ENCODE measurements at regions not wholly inside any gene's neighbourhood (a gene's known extent, or its start where the extent isn't known, plus 50 kb on each side); places are given as distances from the start of the nearest gene placed in this dataset.

GRCh38 chr2:74747411-74748080 lies 86.4 kb upstream of the HK2 start:
- FAIRE-seq: no peak
- H3K4me2 ChIP-seq (ENCODE audit: low read length): no peak overlapping the region
- TF ChIP-seq EZH2 (IDR thresholded peaks at IDR 0.05; ENCODE audit: insufficient read depth, low read length) (no peak), CTCF (IDR thresholded peaks at IDR 0.05; ENCODE audit: insufficient read depth, low read depth, low read length) (no peak)
- H3K79me2 ChIP-seq (ENCODE audit: insufficient read depth, low read length): no peaks in the 10 kb centered on the region
- Mint-ChIP-seq H3K27ac (ENCODE audit: unreplicated experiment) (no peak overlapping the region), H3K4me3 (ENCODE audit: unreplicated experiment) (no peak overlapping the region), H3K27me3 (ENCODE audit: low read depth, unreplicated experiment) (peaks cover 4% of the 10 kb centered on the region), H3K4me1 (ENCODE audit: low read depth, unreplicated experiment) (peaks cover 11% of the 10 kb centered on the region), H3K36me3 (ENCODE audit: low read depth, unreplicated experiment) (no peaks in the 10 kb centered on the region), H3K9me3 (ENCODE audit: unreplicated experiment) (peaks cover 2% of the 10 kb centered on the region)
- no peaks in the 10 kb centered on the region for H4K20me1 ChIP-seq (ENCODE audit: insufficient read depth, low read length)
- H3K9me3 ChIP-seq (ENCODE audit: insufficient read depth, low read depth, low read length): no peaks in the 10 kb centered on the region
- H3K36me3 ChIP-seq (ENCODE audit: insufficient read depth, low read length): no peaks in the 10 kb centered on the region
- no peaks in the 10 kb centered on the region for H3K27me3 ChIP-seq (ENCODE audit: insufficient read depth, low read length)
- no peak overlapping the region for H3K9ac ChIP-seq (ENCODE audit: low read length)
- no peak overlapping the region for H2AFZ ChIP-seq (ENCODE audit: low read depth, low read length)
- peak; percentile 14 for DNase-seq (ENCODE audit: low read depth)
- H3K27ac ChIP-seq (ENCODE audit: low read depth, low read length): no peak overlapping the region
- H3K4me1 ChIP-seq (ENCODE audit: insufficient read depth, low read length): no peaks in the 10 kb centered on the region
- no peak overlapping the region for H3K4me3 ChIP-seq (ENCODE audit: insufficient read depth, low read depth, low read length)

GRCh38 chr2:74748665-74749064 lies 85.3 kb upstream of the HK2 start:
- H3K27me3 Mint-ChIP-seq (ENCODE audit: low read depth, unreplicated experiment): peaks cover 4% of the 10 kb centered on the region
- Histone ChIP-seq H3K27me3 (ENCODE audit: insufficient read depth, low read length) (no peaks in the 10 kb centered on the region), H3K27ac (ENCODE audit: low read depth, low read length) (no peak overlapping the region), H3K4me1 (ENCODE audit: insufficient read depth, low read length) (no peaks in the 10 kb centered on the region), H4K20me1 (ENCODE audit: insufficient read depth, low read length) (no peaks in the 10 kb centered on the region), H3K9ac (ENCODE audit: low read length) (no peak overlapping the region), H2AFZ (ENCODE audit: low read depth, low read length) (no peak overlapping the region), H3K79me2 (ENCODE audit: insufficient read depth, low read length) (no peaks in the 10 kb centered on the region), H3K4me2 (ENCODE audit: low read length) (no peak overlapping the region), H3K4me3 (ENCODE audit: insufficient read depth, low read depth, low read length) (no peak overlapping the region), H3K9me3 (ENCODE audit: insufficient read depth, low read depth, low read length) (no peaks in the 10 kb centered on the region), H3K36me3 (ENCODE audit: insufficient read depth, low read length) (no peaks in the 10 kb centered on the region)
- H3K4me1 Mint-ChIP-seq (ENCODE audit: low read depth, unreplicated experiment): peaks cover 11% of the 10 kb centered on the region
- no peaks in the 10 kb centered on the region for H3K36me3 Mint-ChIP-seq (ENCODE audit: low read depth, unreplicated experiment)
- FAIRE-seq: no peak
- H3K4me3 Mint-ChIP-seq (ENCODE audit: unreplicated experiment): no peak overlapping the region
- no peak for DNase-seq (ENCODE audit: low read depth)
- H3K27ac Mint-ChIP-seq (ENCODE audit: unreplicated experiment): no peak overlapping the region
- peaks cover 2% of the 10 kb centered on the region for H3K9me3 Mint-ChIP-seq (ENCODE audit: unreplicated experiment)
- no peak for TF ChIP-seq CTCF (IDR thresholded peaks at IDR 0.05; ENCODE audit: insufficient read depth, low read depth, low read length)
- no peak for TF ChIP-seq EZH2 (IDR thresholded peaks at IDR 0.05; ENCODE audit: insufficient read depth, low read length)

- Histone ChIP-seq H3K27me3 (ENCODE audit: insufficient read depth, low read length) (no peaks in the 10 kb centered on the region), H3K36me3 (ENCODE audit: insufficient read depth, low read length) (no peaks in the 10 kb centered on the region), H3K27ac (ENCODE audit: low read depth, low read length) (no peak overlapping the region), H3K4me2 (ENCODE audit: low read length) (no peak overlapping the region), H2AFZ (ENCODE audit: low read depth, low read length) (no peak overlapping the region), H3K9me3 (ENCODE audit: insufficient read depth, low read depth, low read length) (no peaks in the 10 kb centered on the region), H3K79me2 (ENCODE audit: insufficient read depth, low read length) (no peaks in the 10 kb centered on the region), H3K9ac (ENCODE audit: low read length) (no peak overlapping the region), H3K4me3 (ENCODE audit: insufficient read depth, low read depth, low read length) (no peak overlapping the region), H3K4me1 (ENCODE audit: insufficient read depth, low read length) (no peaks in the 10 kb centered on the region), H4K20me1 (ENCODE audit: insufficient read depth, low read length) (no peaks in the 10 kb centered on the region)
- peaks cover under 1% of the 10 kb centered on the region for H3K9me3 Mint-ChIP-seq (ENCODE audit: unreplicated experiment)
- no peak overlapping the region for H3K4me3 Mint-ChIP-seq (ENCODE audit: unreplicated experiment)
- H3K27me3 Mint-ChIP-seq (ENCODE audit: low read depth, unreplicated experiment): peaks cover 4% of the 10 kb centered on the region
- TF ChIP-seq CTCF (IDR thresholded peaks at IDR 0.05; ENCODE audit: insufficient read depth, low read depth, low read length) (no peak), EZH2 (IDR thresholded peaks at IDR 0.05; ENCODE audit: insufficient read depth, low read length) (no peak)
- no peak overlapping the region for H3K27ac Mint-ChIP-seq (ENCODE audit: unreplicated experiment)
- FAIRE-seq (no peak), DNase-seq (ENCODE audit: low read depth) (no peak)
- no peaks in the 10 kb centered on the region for H3K36me3 Mint-ChIP-seq (ENCODE audit: low read depth, unreplicated experiment)
- H3K4me1 Mint-ChIP-seq (ENCODE audit: low read depth, unreplicated experiment): peaks cover 11% of the 10 kb centered on the region
Observed at GRCh38 chr2:74749432-74749831, 84.5 kb upstream of the HK2 start.
